HepG2 (cell line): ENCODE measurements at regions not wholly inside any gene's neighbourhood (a gene's known extent, or its start where the extent isn't known, plus 50 kb on each side); places are given as distances from the start of the nearest gene placed in this dataset.

Experiments
- ATAC-seq: fragments of 200-7000 bp; cut with Tn5 transposase; 3 replicates; pipeline ENCODE4 v1.9.1; 2020; ENCODE audit warnings: mild to moderate bottlenecking, moderate library complexity
- BruUV-seq: library from RNA; stranded (reverse); fragments of 400-500 nt; replicated peaks from 2 replicates; lab custom pipeline; 2021; lab: Mats Ljungman, UMichigan
- CTCF ChIA-PET: fragments of 300-600 bp; formaldehyde crosslinking; extraction: SDS; loops from one replicate; lab custom pipeline; 2021; ENCODE audit warnings: low total read pairs, inconsistent platforms, low intra/inter-chr PET ratio; lab: Yijun Ruan, JAX
- POLR2A ChIA-PET: fragments of 350-600 bp; sonication (Branson Sonifier 250); formaldehyde crosslinking; loops from one replicate; lab custom pipeline; 2020; ENCODE audit warnings: antibody characterized with exemption, inconsistent platforms; lab: Yijun Ruan, JAX
- DNase-seq: peaks from one replicate; pipeline ENCODE4 v3.0.0-alpha.2; 2015; ENCODE audit warnings: low spot score
- FAIRE-seq: peaks from 3 replicates; lab custom pipeline; 2011; peaks lifted over from hg19 to GRCh38; lab: Jason Lieb, UNC
- H2AFZ ChIP-seq: one replicate; pipeline ENCODE4 v1.6.1; 2011; ENCODE audit warnings: low read length, inconsistent platforms
- H3K27ac ChIP-seq: fragments of 300-600 bp; 3 replicates; pipeline ENCODE4 v1.8.0; 2011; ENCODE audit warnings: mixed run types, mild to moderate bottlenecking, mixed read lengths, low read length, inconsistent platforms; ENCODE audit not compliant: insufficient read depth; ENCODE audit errors: extremely low read length
- H3K27me3 ChIP-seq, 2 experiments: fragments of 200-600 bp in 1 of 2; 2 replicates in 1 of 2; 3 replicates in 1 of 2; pipeline versions ENCODE4 v1.6.0 to v1.8.0; 2011; ENCODE audit warnings: low read length in 2 of 2, mild to moderate bottlenecking in 2 of 2, moderate library complexity in 2 of 2, inconsistent platforms in 1 of 2; ENCODE audit not compliant: insufficient read depth in 2 of 2, control insufficient read depth in 1 of 2
- H3K36me3 ChIP-seq, 2 experiments: fragments of 200-600 bp in 1 of 2; replicated peaks in 1 of 2; 2 replicates in 1 of 2; 3 replicates in 1 of 2; pipeline versions ENCODE4 v1.5.1 to v1.8.0; 2011; ENCODE audit warnings: low read length in 2 of 2, inconsistent platforms in 1 of 2; ENCODE audit not compliant: insufficient read depth in 2 of 2, control insufficient read depth in 1 of 2
- H3K4me1 ChIP-seq: 2 replicates; pipeline ENCODE4 v1.5.1; 2012; ENCODE audit warnings: low read length, inconsistent platforms; ENCODE audit not compliant: insufficient read depth
- H3K4me2 ChIP-seq: 2 replicates; pipeline ENCODE4 v1.6.0; 2011; ENCODE audit warnings: low read depth, low read length, inconsistent platforms
- H3K4me3 ChIP-seq, 3 experiments: fragments of 200-600 bp in 1 of 3; sonication (generic), shearing (Covaris generic) in 1 of 3; replicated peaks in 1 of 3; 2 replicates each; pipeline ENCODE4 v1.5.1; 2011 to 2016; ENCODE audit warnings: low read length in 3 of 3, inconsistent platforms in 2 of 3, low read depth in 2 of 3, mild to moderate bottlenecking in 2 of 3, control low read depth in 1 of 3, mixed read lengths in 1 of 3; ENCODE audit not compliant: insufficient read depth in 1 of 3
- H3K79me2 ChIP-seq: one replicate; pipeline ENCODE4 v1.6.1; 2011; ENCODE audit warnings: low read length, inconsistent platforms; ENCODE audit not compliant: insufficient read depth
- H3K9ac ChIP-seq: 2 replicates; pipeline ENCODE4 v1.6.0; 2011; ENCODE audit warnings: mild to moderate bottlenecking, low read depth, low read length, inconsistent platforms; ENCODE audit not compliant: insufficient read depth
- H3K9me3 ChIP-seq: 2 replicates; pipeline ENCODE4 v1.5.1; 2012; ENCODE audit warnings: mild to moderate bottlenecking, low read length
- H4K20me1 ChIP-seq: 2 replicates; pipeline ENCODE4 v1.6.0; 2011; ENCODE audit warnings: inconsistent platforms, mild to moderate bottlenecking, low read length, moderate library complexity; ENCODE audit not compliant: insufficient read depth
- CCDC6 ChIP-seq: sonication (generic); formaldehyde crosslinking; IDR thresholded peaks from 2 replicates; pipeline ENCODE4 v1.8.1; 2022; ENCODE audit warnings: mild to moderate bottlenecking, missing genetic modification reagents, moderate library complexity
- GFI1 ChIP-seq: sonication (generic); formaldehyde crosslinking; IDR thresholded peaks from 2 replicates; pipeline ENCODE4 v1.5.0; 2020; ENCODE audit warnings: missing genetic modification reagents, mild to moderate bottlenecking, borderline replicate concordance
- HHEX ChIP-seq: IDR thresholded peaks from 2 replicates; pipeline ENCODE4 v1.6.1; 2016; ENCODE audit warnings: control low read depth
- KDM5B ChIP-seq: sonication (generic); formaldehyde crosslinking; IDR thresholded peaks from 2 replicates; pipeline ENCODE4 v1.4.0; 2020; ENCODE audit warnings: missing genetic modification reagents, mild to moderate bottlenecking, borderline replicate concordance
- KLF11 ChIP-seq: IDR thresholded peaks from 2 replicates; pipeline ENCODE4 v1.6.1; 2016; ENCODE audit warnings: missing compliant biosample characterization
- NFE2L1 ChIP-seq: sonication (generic); formaldehyde crosslinking; IDR thresholded peaks from 2 replicates; pipeline ENCODE4 v1.4.0; 2020; ENCODE audit warnings: missing genetic modification reagents, mild to moderate bottlenecking, borderline replicate concordance
- NFIC ChIP-seq: IDR thresholded peaks from 2 replicates; pipeline ENCODE4 v1.6.1; 2012; ENCODE audit warnings: mild to moderate bottlenecking, low read length, inconsistent platforms
- REL ChIP-seq: sonication (generic); formaldehyde crosslinking; conservative IDR thresholded peaks from 2 replicates; pipeline ENCODE4 v1.8.0; 2022; ENCODE audit warnings: mild to moderate bottlenecking, missing genetic modification reagents, moderate library complexity
- TBX2 ChIP-seq: sonication (generic); formaldehyde crosslinking; IDR thresholded peaks from 2 replicates; pipeline ENCODE4 v1.5.0; 2020; ENCODE audit warnings: missing genetic modification reagents, mild to moderate bottlenecking, borderline replicate concordance
- TEAD2 ChIP-seq: sonication (generic); formaldehyde crosslinking; IDR thresholded peaks from 2 replicates; pipeline ENCODE4 v1.9.0; 2021; ENCODE audit warnings: missing genetic modification reagents
- ZEB1 ChIP-seq: IDR thresholded peaks from 2 replicates; pipeline ENCODE4 v1.6.1; 2012; ENCODE audit warnings: mild to moderate bottlenecking, low read depth, inconsistent platforms; ENCODE audit not compliant: insufficient replicate concordance
- ZFYVE20 ChIP-seq: sonication (generic); formaldehyde crosslinking; IDR thresholded peaks from 2 replicates; pipeline ENCODE4 v1.8.0; 2023; ENCODE audit warnings: low read depth, mild to moderate bottlenecking, moderate library complexity, missing genetic modification reagents, borderline replicate concordance
- ZNF788 ChIP-seq: sonication (generic); formaldehyde crosslinking; IDR thresholded peaks from 2 replicates; pipeline ENCODE4 v1.5.0; 2020; ENCODE audit warnings: mild to moderate bottlenecking, missing genetic modification reagents, borderline replicate concordance
- ZNF816 ChIP-seq: sonication (generic); formaldehyde crosslinking; IDR thresholded peaks from 2 replicates; pipeline ENCODE4 v1.8.0; 2022; ENCODE audit warnings: missing genetic modification reagents, mild to moderate bottlenecking, borderline replicate concordance
- WGBS: methylation state at CpG from one replicate; pipeline ENCODE4 v1.1.6; 2017; ENCODE audit warnings: low lambda C conversion rate; 5-methylcytosine and 5-hydroxymethylcytosine counted together
- in situ Hi-C: cut with HindIII; loops from 2 replicates; pipeline ENCODE4 v1.10.0; 2017; ENCODE audit warnings: low pct_unique_long_range_greater_than_20kb; ENCODE audit not compliant: extremely low pct_ligation_motif_present
- intact Hi-C: fragments of 100-400 bp; cut with micrococcal nuclease; formaldehyde crosslinking; loops from one replicate; pipeline ENCODE4 v1.10.0; 2022; ENCODE audit not compliant: unreplicated experiment
- TF ChIP-seq, protein P1 (sequence below): sonication (generic); formaldehyde crosslinking; IDR thresholded peaks from 2 replicates; pipeline ENCODE4 v1.4.0; 2020; ENCODE audit warnings: missing genetic modification reagents, borderline replicate concordance
- TF ChIP-seq, protein P2 (sequence below): sonication (generic); formaldehyde crosslinking; IDR thresholded peaks from 2 replicates; pipeline ENCODE4 v1.4.0; 2020; ENCODE audit warnings: low read depth, missing genetic modification reagents
- TF ChIP-seq, protein P3 (sequence below): sonication (generic); formaldehyde crosslinking; IDR thresholded peaks from 2 replicates; pipeline ENCODE4 v1.8.1; 2023; ENCODE audit warnings: mild to moderate bottlenecking, moderate library complexity, missing genetic modification reagents

DNA sequence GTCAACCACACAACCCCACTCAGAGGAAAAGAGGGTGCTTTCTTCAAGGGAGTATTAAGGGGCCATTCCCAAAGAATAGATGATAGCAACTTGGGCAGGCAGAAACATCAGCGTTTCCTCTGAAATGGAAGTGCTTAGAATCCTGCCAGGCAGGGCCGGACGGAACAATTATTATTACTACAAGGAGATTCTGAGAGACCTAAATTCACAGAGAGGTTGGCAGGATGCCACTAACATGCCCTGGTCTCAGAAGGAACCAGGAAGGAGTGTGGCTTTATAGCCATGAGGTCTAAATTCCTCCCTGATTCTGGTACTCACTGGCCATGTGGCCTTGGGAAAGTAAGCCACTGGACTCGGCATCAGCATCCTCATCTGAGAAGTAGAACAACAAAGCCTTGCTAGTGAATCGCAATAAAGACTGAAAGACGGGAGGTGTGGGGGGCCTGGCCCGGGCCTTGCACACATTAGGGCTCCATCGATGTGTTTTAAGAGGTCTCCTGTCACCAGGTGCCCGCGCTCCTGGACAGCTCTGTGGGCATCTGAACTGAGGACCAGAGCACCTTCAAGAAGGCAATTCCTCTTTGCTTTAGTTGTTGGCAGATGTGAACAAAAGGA, 131.5 kb downstream of the OAT start:
- H4K20me1 ChIP-seq = no peaks in the 10 kb centered on the region
- no peak overlapping the region for H3K4me3 ChIP-seq
- H3K27ac ChIP-seq = no peak overlapping the region
- no peak overlapping the region for H3K4me2 ChIP-seq
- no peaks in the 10 kb centered on the region for H3K9me3 ChIP-seq
- H3K27me3 ChIP-seq = peaks cover 0 to 29% of the 10 kb centered on the region in 2 experiments; a peak in 3 of 5 replicates
- ChIA-PET POLR2A (no interaction called here), CTCF (no interaction called here)
- in situ Hi-C loops = no loop called here
- no peak overlapping the region for H3K9ac ChIP-seq
- no peak overlapping the region for H2AFZ ChIP-seq
- H3K4me1 ChIP-seq = no peaks in the 10 kb centered on the region
- no peaks in the 10 kb centered on the region for H3K36me3 ChIP-seq
- WGBS = 53% methylated on average over 10 of the region's 10 CpGs
- no TSS peak for BruUV-seq
- intact Hi-C loops = no loop called here
- ATAC-seq = no peak
- H3K79me2 ChIP-seq = no peaks in the 10 kb centered on the region
- DNase-seq = no peak
- no peak for FAIRE-seq
- TF ChIP-seq ZFYVE20 (CRISPR knock-in tag) (no peak), CCDC6 (no peak), NFIC (no peak), ZEB1 (no peak), ZNF816 (CRISPR knock-in tag) (no peak), TBX2 (CRISPR knock-in tag) (no peak), ZNF788 (CRISPR knock-in tag) (no peak), KDM5B (CRISPR knock-in tag) (no peak), REL (CRISPR knock-in tag) (no peak), HHEX (CRISPR knock-in tag) (no peak), KLF11 (CRISPR knock-in tag) (no peak), TEAD2 (CRISPR knock-in tag) (no peak), GFI1 (CRISPR knock-in tag) (no peak), NFE2L1 (CRISPR knock-in tag) (no peak)
- TF ChIP-seq, protein P1, sequence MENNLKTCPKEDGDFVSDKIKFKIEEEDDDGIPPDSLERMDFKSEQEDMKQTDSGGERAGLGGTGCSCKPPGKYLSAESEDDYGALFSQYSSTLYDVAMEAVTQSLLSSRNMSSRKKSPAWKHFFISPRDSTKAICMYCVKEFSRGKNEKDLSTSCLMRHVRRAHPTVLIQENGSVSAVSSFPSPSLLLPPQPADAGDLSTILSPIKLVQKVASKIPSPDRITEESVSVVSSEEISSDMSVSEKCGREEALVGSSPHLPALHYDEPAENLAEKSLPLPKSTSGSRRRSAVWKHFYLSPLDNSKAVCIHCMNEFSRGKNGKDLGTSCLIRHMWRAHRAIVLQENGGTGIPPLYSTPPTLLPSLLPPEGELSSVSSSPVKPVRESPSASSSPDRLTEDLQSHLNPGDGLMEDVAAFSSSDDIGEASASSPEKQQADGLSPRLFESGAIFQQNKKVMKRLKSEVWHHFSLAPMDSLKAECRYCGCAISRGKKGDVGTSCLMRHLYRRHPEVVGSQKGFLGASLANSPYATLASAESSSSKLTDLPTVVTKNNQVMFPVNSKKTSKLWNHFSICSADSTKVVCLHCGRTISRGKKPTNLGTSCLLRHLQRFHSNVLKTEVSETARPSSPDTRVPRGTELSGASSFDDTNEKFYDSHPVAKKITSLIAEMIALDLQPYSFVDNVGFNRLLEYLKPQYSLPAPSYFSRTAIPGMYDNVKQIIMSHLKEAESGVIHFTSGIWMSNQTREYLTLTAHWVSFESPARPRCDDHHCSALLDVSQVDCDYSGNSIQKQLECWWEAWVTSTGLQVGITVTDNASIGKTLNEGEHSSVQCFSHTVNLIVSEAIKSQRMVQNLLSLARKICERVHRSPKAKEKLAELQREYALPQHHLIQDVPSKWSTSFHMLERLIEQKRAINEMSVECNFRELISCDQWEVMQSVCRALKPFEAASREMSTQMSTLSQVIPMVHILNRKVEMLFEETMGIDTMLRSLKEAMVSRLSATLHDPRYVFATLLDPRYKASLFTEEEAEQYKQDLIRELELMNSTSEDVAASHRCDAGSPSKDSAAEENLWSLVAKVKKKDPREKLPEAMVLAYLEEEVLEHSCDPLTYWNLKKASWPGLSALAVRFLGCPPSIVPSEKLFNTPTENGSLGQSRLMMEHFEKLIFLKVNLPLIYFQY (CRISPR knock-in tag) = no peak
- TF ChIP-seq, protein P2, sequence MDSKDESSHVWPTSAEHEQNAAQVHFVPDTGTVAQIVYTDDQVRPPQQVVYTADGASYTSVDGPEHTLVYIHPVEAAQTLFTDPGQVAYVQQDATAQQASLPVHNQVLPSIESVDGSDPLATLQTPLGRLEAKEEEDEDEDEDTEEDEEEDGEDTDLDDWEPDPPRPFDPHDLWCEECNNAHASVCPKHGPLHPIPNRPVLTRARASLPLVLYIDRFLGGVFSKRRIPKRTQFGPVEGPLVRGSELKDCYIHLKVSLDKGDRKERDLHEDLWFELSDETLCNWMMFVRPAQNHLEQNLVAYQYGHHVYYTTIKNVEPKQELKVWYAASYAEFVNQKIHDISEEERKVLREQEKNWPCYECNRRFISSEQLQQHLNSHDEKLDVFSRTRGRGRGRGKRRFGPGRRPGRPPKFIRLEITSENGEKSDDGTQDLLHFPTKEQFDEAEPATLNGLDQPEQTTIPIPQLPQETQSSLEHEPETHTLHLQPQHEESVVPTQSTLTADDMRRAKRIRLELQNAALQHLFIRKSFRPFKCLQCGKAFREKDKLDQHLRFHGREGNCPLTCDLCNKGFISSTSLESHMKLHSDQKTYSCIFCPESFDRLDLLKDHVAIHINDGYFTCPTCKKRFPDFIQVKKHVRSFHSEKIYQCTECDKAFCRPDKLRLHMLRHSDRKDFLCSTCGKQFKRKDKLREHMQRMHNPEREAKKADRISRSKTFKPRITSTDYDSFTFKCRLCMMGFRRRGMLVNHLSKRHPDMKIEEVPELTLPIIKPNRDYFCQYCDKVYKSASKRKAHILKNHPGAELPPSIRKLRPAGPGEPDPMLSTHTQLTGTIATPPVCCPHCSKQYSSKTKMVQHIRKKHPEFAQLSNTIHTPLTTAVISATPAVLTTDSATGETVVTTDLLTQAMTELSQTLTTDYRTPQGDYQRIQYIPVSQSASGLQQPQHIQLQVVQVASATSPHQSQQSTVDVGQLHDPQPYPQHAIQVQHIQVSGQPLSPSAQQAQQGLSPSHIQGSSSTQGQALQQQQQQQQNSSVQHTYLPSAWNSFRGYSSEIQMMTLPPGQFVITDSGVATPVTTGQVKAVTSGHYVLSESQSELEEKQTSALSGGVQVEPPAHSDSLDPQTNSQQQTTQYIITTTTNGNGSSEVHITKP (CRISPR knock-in tag) = no peak
- TF ChIP-seq, protein P3, sequence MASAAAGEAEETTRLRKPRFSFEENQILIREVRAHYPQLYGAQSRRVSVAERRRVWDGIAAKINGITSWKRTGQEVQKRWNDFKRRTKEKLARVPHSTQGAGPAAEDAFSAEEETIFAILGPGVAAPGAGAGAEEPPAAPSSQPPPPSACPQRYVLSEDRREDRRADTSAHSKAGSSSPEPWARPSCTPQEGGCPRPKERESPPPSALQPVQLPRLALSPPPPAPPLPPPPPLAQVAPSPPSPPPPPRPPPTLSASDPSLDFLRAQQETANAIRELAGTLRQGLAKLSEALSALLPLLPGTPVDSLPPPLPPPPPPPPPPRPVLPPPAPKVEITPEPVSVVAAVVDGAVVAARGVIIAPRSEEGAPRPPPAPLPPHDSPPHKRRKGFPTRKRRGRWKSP (CRISPR knock-in tag) = no peak
